ENCODE measurements at regions not wholly inside any gene's neighbourhood (a gene's known extent, or its start where the extent isn't known, plus 50 kb on each side); places are given as distances from the start of the nearest gene placed in this dataset.

GRCh38 chr12:67881565-67881964 lies 107.7 kb upstream of the IFNG-AS1 start:
- TF ChIP-seq CTCF (IDR thresholded peaks at IDR 0.05; ENCODE audit: borderline replicate concordance, insufficient read depth, low read depth, low read length) = no peak
- no peak overlapping the region for H3K4me3 ChIP-seq (ENCODE audit: low read depth, low read length)

- no peak for TF ChIP-seq CTCF (IDR thresholded peaks at IDR 0.05; ENCODE audit: borderline replicate concordance, insufficient read depth, low read depth, low read length)
- no peak overlapping the region for H3K4me3 ChIP-seq (ENCODE audit: low read depth, low read length)
Observed at GRCh38 chr12:67884596-67884995, 104.7 kb upstream of the IFNG-AS1 start.

GRCh38 chr12:67885375-67886169 lies 103.7 kb upstream of the IFNG-AS1 start:
- H3K4me3 ChIP-seq (ENCODE audit: low read depth, low read length) = no peak overlapping the region
- TF ChIP-seq CTCF (IDR thresholded peaks at IDR 0.05; ENCODE audit: borderline replicate concordance, insufficient read depth, low read depth, low read length) = no peak

- H3K4me3 ChIP-seq (ENCODE audit: low read depth, low read length) = no peak overlapping the region
- no peak for TF ChIP-seq CTCF (IDR thresholded peaks at IDR 0.05; ENCODE audit: borderline replicate concordance, insufficient read depth, low read depth, low read length)
Observed at GRCh38 chr12:67887065-67887464, 102.2 kb upstream of the IFNG-AS1 start.

GRCh38 chr12:67889931-67890330 lies 99.3 kb upstream of the IFNG-AS1 start:
- H3K4me3 ChIP-seq (ENCODE audit: low read depth, low read length) = no peak overlapping the region
- TF ChIP-seq CTCF (IDR thresholded peaks at IDR 0.05; ENCODE audit: borderline replicate concordance, insufficient read depth, low read depth, low read length) = no peak

GRCh38 chr12:67890726-67891258 lies 98.5 kb upstream of the IFNG-AS1 start:
- no peak for TF ChIP-seq CTCF (IDR thresholded peaks at IDR 0.05; ENCODE audit: borderline replicate concordance, insufficient read depth, low read depth, low read length)
- no peak overlapping the region for H3K4me3 ChIP-seq (ENCODE audit: low read depth, low read length)

GRCh38 chr12:67891596-67891995 lies 97.7 kb upstream of the IFNG-AS1 start:
- TF ChIP-seq CTCF (IDR thresholded peaks at IDR 0.05; ENCODE audit: borderline replicate concordance, insufficient read depth, low read depth, low read length) = no peak

More at GRCh38 chr12:67891596-67891995, 97.7 kb upstream of the IFNG-AS1 start:
- no peak overlapping the region for H3K4me3 ChIP-seq (ENCODE audit: low read depth, low read length)

Data from GM12875 (cell line).